HL-60 (cell line): ENCODE measurements at regions not wholly inside any gene's neighbourhood (a gene's known extent, or its start where the extent isn't known, plus 50 kb on each side); places are given as distances from the start of the nearest gene placed in this dataset.

Source experiments
- DNase-seq, 2 experiments: peaks; one replicate each; pipeline ENCODE4 v3.0.0-alpha.2; 2010 to 2020; ENCODE audit warnings: low read depth in 1 of 2, low spot score in 1 of 2
- H3K27ac ChIP-seq: fragments of 250-450 bp; sonication (Bioruptor Pico); replicated peaks from 2 replicates; pipeline ENCODE4 v1.5.1; 2020; ENCODE audit warnings: mild to moderate bottlenecking, moderate library complexity
- H3K27me3 ChIP-seq: fragments of 250-450 bp; sonication (Bioruptor Pico); 2 replicates; pipeline ENCODE4 v1.5.1; 2021; ENCODE audit warnings: mild to moderate bottlenecking, moderate library complexity; ENCODE audit not compliant: insufficient read depth, poor library complexity, severe bottlenecking
- H3K4me3 ChIP-seq: replicated peaks from 2 replicates; pipeline ENCODE4 v1.5.1; 2011; ENCODE audit warnings: mild to moderate bottlenecking, control low read depth, low read length; ENCODE audit not compliant: insufficient read depth
- GABPA ChIP-seq: IDR thresholded peaks from 2 replicates; pipeline ENCODE4 v1.6.1; 2012; ENCODE audit warnings: low read depth
- POLR2AphosphoS5 ChIP-seq: IDR thresholded peaks from 2 replicates; pipeline ENCODE4 v1.6.1; 2012; ENCODE audit warnings: low read depth
- SPI1 ChIP-seq: IDR thresholded peaks from 2 replicates; pipeline ENCODE4 v1.6.1; 2012; ENCODE audit warnings: low read depth, mild to moderate bottlenecking, borderline replicate concordance
- TF ChIP-seq, protein P1 (sequence below): IDR thresholded peaks from one replicate; pipeline ENCODE4 v1.5.1; 2011; ENCODE audit warnings: low read length, control low read depth, inconsistent platforms; ENCODE audit not compliant: insufficient read depth
- TF ChIP-seq, protein P2 (sequence below): IDR thresholded peaks from 2 replicates; pipeline ENCODE4 v1.6.1; 2012; ENCODE audit warnings: low read depth; ENCODE audit not compliant: insufficient replicate concordance

- H3K27ac ChIP-seq, result no peak overlapping the region
- no peaks in the 10 kb centered on the region for H3K27me3 ChIP-seq
- H3K4me3 ChIP-seq, result no peak overlapping the region
- DNase-seq, result no peak
- TF ChIP-seq, protein P1, sequence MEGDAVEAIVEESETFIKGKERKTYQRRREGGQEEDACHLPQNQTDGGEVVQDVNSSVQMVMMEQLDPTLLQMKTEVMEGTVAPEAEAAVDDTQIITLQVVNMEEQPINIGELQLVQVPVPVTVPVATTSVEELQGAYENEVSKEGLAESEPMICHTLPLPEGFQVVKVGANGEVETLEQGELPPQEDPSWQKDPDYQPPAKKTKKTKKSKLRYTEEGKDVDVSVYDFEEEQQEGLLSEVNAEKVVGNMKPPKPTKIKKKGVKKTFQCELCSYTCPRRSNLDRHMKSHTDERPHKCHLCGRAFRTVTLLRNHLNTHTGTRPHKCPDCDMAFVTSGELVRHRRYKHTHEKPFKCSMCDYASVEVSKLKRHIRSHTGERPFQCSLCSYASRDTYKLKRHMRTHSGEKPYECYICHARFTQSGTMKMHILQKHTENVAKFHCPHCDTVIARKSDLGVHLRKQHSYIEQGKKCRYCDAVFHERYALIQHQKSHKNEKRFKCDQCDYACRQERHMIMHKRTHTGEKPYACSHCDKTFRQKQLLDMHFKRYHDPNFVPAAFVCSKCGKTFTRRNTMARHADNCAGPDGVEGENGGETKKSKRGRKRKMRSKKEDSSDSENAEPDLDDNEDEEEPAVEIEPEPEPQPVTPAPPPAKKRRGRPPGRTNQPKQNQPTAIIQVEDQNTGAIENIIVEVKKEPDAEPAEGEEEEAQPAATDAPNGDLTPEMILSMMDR, result no peak
- TF ChIP-seq POLR2AphosphoS5 (no peak), SPI1 (no peak)
These were observed 78.4 kb upstream of the JAG1 start for GRCh38 chr20:10752206-10752605.

DNA sequence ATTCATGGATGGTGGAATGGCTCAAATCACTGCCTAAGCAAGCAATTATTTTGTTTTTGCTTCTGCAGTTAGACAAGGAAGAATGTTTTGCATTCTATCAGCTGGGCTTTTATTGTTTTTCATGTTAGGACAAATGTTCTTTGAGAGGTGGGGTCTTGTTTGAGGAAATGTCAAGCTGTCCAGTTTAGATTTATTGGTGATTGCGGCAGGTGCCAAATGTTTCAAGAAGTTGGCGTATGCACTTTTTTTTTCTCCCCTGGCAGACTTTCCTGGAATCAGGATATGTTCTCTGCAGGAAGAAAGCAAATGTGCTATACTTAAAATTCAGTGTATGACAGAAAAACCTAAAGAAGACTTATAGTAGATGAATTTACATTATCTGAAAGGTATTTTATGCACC, 81.0 kb upstream of the JAG1 start:
- TF ChIP-seq, protein P1, result no peak
- TF ChIP-seq POLR2AphosphoS5 (no peak), SPI1 (no peak), GABPA (no peak)
- TF ChIP-seq, protein P2, sequence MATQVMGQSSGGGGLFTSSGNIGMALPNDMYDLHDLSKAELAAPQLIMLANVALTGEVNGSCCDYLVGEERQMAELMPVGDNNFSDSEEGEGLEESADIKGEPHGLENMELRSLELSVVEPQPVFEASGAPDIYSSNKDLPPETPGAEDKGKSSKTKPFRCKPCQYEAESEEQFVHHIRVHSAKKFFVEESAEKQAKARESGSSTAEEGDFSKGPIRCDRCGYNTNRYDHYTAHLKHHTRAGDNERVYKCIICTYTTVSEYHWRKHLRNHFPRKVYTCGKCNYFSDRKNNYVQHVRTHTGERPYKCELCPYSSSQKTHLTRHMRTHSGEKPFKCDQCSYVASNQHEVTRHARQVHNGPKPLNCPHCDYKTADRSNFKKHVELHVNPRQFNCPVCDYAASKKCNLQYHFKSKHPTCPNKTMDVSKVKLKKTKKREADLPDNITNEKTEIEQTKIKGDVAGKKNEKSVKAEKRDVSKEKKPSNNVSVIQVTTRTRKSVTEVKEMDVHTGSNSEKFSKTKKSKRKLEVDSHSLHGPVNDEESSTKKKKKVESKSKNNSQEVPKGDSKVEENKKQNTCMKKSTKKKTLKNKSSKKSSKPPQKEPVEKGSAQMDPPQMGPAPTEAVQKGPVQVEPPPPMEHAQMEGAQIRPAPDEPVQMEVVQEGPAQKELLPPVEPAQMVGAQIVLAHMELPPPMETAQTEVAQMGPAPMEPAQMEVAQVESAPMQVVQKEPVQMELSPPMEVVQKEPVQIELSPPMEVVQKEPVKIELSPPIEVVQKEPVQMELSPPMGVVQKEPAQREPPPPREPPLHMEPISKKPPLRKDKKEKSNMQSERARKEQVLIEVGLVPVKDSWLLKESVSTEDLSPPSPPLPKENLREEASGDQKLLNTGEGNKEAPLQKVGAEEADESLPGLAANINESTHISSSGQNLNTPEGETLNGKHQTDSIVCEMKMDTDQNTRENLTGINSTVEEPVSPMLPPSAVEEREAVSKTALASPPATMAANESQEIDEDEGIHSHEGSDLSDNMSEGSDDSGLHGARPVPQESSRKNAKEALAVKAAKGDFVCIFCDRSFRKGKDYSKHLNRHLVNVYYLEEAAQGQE, result no peak
- DNase-seq, result no peak
- no peaks in the 10 kb centered on the region for H3K27me3 ChIP-seq
- H3K4me3 ChIP-seq, result no peak overlapping the region
- no peak overlapping the region for H3K27ac ChIP-seq

DNA sequence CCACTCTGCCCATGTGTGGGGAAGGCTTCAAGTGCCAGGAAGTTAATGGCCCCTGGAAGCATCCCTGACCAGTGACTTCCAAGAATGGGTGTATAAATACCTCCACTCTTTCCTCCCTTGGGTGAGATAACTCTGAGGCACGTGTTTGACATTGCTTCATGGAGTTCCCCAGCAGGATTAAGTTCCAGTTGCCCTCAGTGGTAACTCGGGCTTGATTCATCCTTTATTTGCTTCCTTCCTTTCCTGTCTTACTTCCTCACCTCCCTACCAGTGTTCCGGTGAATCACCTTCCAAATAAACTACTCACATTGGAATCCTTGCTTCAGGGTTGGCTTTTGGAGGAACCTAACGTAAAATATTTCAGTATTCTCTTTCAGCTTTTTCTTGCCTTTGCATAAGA, 84.6 kb upstream of the JAG1 start:
- DNase-seq, result no peak

More for the DNA sequence above, 84.6 kb upstream of the JAG1 start:
- H3K27ac ChIP-seq, result no peak overlapping the region
- H3K4me3 ChIP-seq, result no peak overlapping the region
- no peak for TF ChIP-seq SPI1
- TF ChIP-seq, protein P2, result no peak
- no peak for TF ChIP-seq POLR2AphosphoS5
- TF ChIP-seq, protein P1, result no peak
- TF ChIP-seq GABPA, result no peak
- no peaks in the 10 kb centered on the region for H3K27me3 ChIP-seq
